Smooth muscle cell (in vitro differentiated cells): ENCODE measurements at regions not wholly inside any gene's neighbourhood (a gene's known extent, or its start where the extent isn't known, plus 50 kb on each side); places are given as distances from the start of the nearest gene placed in this dataset.
"Not testable (repeated sequence)": the region's sequence is repeated elsewhere in the genome, so short reads cannot be mapped to it uniquely, and the experiment has no call there.

Source experiments
- DNase-seq: peaks from one replicate; lab custom pipeline; 2025; ENCODE audit not compliant: unreplicated experiment; lab: John Stamatoyannopoulos, UW
- H2AFZ ChIP-seq: fragments of 200-600 bp; sonication (generic); 2 replicates; pipeline ENCODE4 v1.6.0; 2016; ENCODE audit warnings: antibody characterized with exemption, low read depth, mild to moderate bottlenecking
- H3F3A ChIP-seq: fragments of 200-600 bp; sonication (generic); 2 replicates; pipeline ENCODE4 v1.6.0; 2017; ENCODE audit warnings: antibody characterized with exemption, low read depth
- H3K27ac ChIP-seq: fragments of 200-600 bp; sonication (generic); 2 replicates; pipeline ENCODE4 v1.5.1; 2016; ENCODE audit warnings: low read depth, mild to moderate bottlenecking
- H3K27me3 ChIP-seq: fragments of 200-600 bp; sonication (generic); 2 replicates; pipeline ENCODE4 v1.6.1; 2016; ENCODE audit warnings: low read depth, mild to moderate bottlenecking
- H3K36me3 ChIP-seq: fragments of 200-600 bp; sonication (generic); 2 replicates; pipeline ENCODE4 v1.5.1; 2016; ENCODE audit warnings: low read depth
- H3K4me1 ChIP-seq: fragments of 200-600 bp; sonication (generic); 2 replicates; pipeline ENCODE4 v1.5.1; 2016; ENCODE audit warnings: low read depth
- H3K4me2 ChIP-seq: fragments of 200-600 bp; sonication (generic); 2 replicates; pipeline ENCODE4 v1.6.0; 2016; ENCODE audit warnings: mild to moderate bottlenecking
- H3K4me3 ChIP-seq: fragments of 200-600 bp; sonication (generic); 2 replicates; pipeline ENCODE4 v1.5.1; 2016; ENCODE audit warnings: mild to moderate bottlenecking
- H3K79me2 ChIP-seq: fragments of 200-600 bp; sonication (generic); 2 replicates; pipeline ENCODE4 v1.6.0; 2016; ENCODE audit warnings: low read depth, mild to moderate bottlenecking
- H3K9ac ChIP-seq: fragments of 200-600 bp; sonication (generic); 2 replicates; pipeline ENCODE4 v1.6.0; 2016; ENCODE audit warnings: low read depth
- H3K9me3 ChIP-seq: fragments of 200-600 bp; sonication (generic); replicated peaks from 2 replicates; pipeline ENCODE4 v1.5.1; 2016; ENCODE audit warnings: low read depth
- H4K20me1 ChIP-seq: fragments of 200-600 bp; sonication (generic); 2 replicates; pipeline ENCODE4 v1.6.0; 2016; ENCODE audit warnings: low read depth
- CTCF ChIP-seq: fragments of 200-600 bp; sonication (generic); IDR thresholded peaks from 2 replicates; pipeline ENCODE4 v1.5.1; 2017; ENCODE audit warnings: borderline replicate concordance, mild to moderate bottlenecking, antibody characterized with exemption; ENCODE audit not compliant: insufficient read depth, poor library complexity, severe bottlenecking
- WGBS: methylation state at CpG from one replicate; pipeline ENCODE4 v1.1.7; 2016; ENCODE audit warnings: low lambda C conversion rate; 5-methylcytosine and 5-hydroxymethylcytosine counted together

- no peaks in the 10 kb centered on the region for H4K20me1 ChIP-seq
- DNase-seq: no peak
- TF ChIP-seq CTCF: no peak
Observed at GRCh38 chr4:138374947-138375346, 132.8 kb upstream of the SLC7A11 start.

GRCh38 chr4:138367942-138368341 lies 125.8 kb upstream of the SLC7A11 start:
- H2AFZ ChIP-seq: no peak overlapping the region
- H3K79me2 ChIP-seq: no peaks in the 10 kb centered on the region
- H3K4me3 ChIP-seq: no peak overlapping the region
- no peak for TF ChIP-seq CTCF
- H3F3A ChIP-seq: no peaks in the 10 kb centered on the region
- H3K4me1 ChIP-seq: no peaks in the 10 kb centered on the region
- no peaks in the 10 kb centered on the region for H3K36me3 ChIP-seq
- no peaks in the 10 kb centered on the region for H3K9me3 ChIP-seq
- no peak for DNase-seq
- H3K27ac ChIP-seq: no peak overlapping the region
- no peaks in the 10 kb centered on the region for H3K27me3 ChIP-seq
- H3K9ac ChIP-seq: no peak overlapping the region
- H4K20me1 ChIP-seq: no peaks in the 10 kb centered on the region
- H3K4me2 ChIP-seq: no peak overlapping the region

More at GRCh38 chr4:138374947-138375346, 132.8 kb upstream of the SLC7A11 start:
- Histone ChIP-seq H3K4me2 (no peak overlapping the region), H3K36me3 (peaks cover 5% of the 10 kb centered on the region), H3F3A (no peaks in the 10 kb centered on the region), H3K9ac (no peak overlapping the region), H3K4me3 (no peak overlapping the region), H3K79me2 (no peaks in the 10 kb centered on the region), H3K27me3 (no peaks in the 10 kb centered on the region), H3K9me3 (no peaks in the 10 kb centered on the region), H3K27ac (no peak overlapping the region), H3K4me1 (no peaks in the 10 kb centered on the region), H2AFZ (no peak overlapping the region)
- WGBS: 92% methylated on average over 1 of the region's 1 CpG

- H3F3A ChIP-seq, H3K79me2 ChIP-seq, H3K27ac ChIP-seq, H3K9me3 ChIP-seq, H3K4me1 ChIP-seq, H2AFZ ChIP-seq, H4K20me1 ChIP-seq, H3K27me3 ChIP-seq, H3K4me2 ChIP-seq, H3K9ac ChIP-seq, DNase-seq, H3K4me3 ChIP-seq, H3K36me3 ChIP-seq: not testable (repeated sequence)
- 94% methylated on average over 3 of the region's 3 CpGs for WGBS
Observed at GRCh38 chr4:138352446-138352845, 110.3 kb upstream of the SLC7A11 start.

GRCh38 chr4:138348055-138348454 lies 105.9 kb upstream of the SLC7A11 start:
- DNase-seq: no peak
- no peaks in the 10 kb centered on the region for H3K4me1 ChIP-seq
- H3K27ac ChIP-seq: peak overlapping the region; percentile 16
- H3F3A ChIP-seq: no peaks in the 10 kb centered on the region
- no peak for TF ChIP-seq CTCF
- no peaks in the 10 kb centered on the region for H3K79me2 ChIP-seq
- no peaks in the 10 kb centered on the region for H3K36me3 ChIP-seq
- no peaks in the 10 kb centered on the region for H3K27me3 ChIP-seq
- WGBS: 49% methylated on average over 3 of the region's 3 CpGs
- H3K9me3 ChIP-seq: no peaks in the 10 kb centered on the region
- peak overlapping the region; percentile 2 for H2AFZ ChIP-seq
- H4K20me1 ChIP-seq: no peaks in the 10 kb centered on the region
- no peak overlapping the region for H3K9ac ChIP-seq
- no peak overlapping the region for H3K4me2 ChIP-seq
- no peak overlapping the region for H3K4me3 ChIP-seq
